GM12872 (cell line): ENCODE measurements at regions not wholly inside any gene's neighbourhood (a gene's known extent, or its start where the extent isn't known, plus 50 kb on each side); places are given as distances from the start of the nearest gene placed in this dataset.

Source experiments
- CTCF ChIP-seq: IDR thresholded peaks from 3 replicates; pipeline ENCODE4 v1.5.1; 2011; ENCODE audit warnings: low read depth, mild to moderate bottlenecking, low read length, moderate library complexity; ENCODE audit not compliant: insufficient read depth

- TF ChIP-seq CTCF: no peak
Observed at GRCh38 chr14:58778202-58778601, 140.4 kb downstream of the DACT1 start.

DNA sequence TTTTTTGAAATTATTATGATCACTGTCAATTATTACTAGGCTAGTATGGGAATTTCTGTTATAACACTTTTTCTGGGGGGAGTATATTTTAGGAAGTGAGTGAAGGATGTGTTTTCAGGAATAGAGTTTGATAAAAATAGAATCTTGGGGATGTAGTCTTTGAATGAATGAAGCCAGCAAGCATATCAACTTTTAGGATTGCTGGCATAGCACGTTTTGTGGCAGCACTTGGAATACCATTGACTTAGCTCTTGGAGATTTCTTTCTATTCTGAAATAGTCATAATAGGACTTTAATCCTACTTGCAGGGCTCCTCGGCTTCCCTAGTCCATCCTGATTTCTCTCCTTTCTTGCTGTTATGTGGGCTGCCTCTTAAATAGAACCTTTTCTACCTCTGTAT lies 141.6 kb downstream of the DACT1 start:
- TF ChIP-seq CTCF: no peak

- TF ChIP-seq CTCF: no peak
Observed at GRCh38 chr14:58780185-58780584, 142.4 kb downstream of the DACT1 start.

DNA sequence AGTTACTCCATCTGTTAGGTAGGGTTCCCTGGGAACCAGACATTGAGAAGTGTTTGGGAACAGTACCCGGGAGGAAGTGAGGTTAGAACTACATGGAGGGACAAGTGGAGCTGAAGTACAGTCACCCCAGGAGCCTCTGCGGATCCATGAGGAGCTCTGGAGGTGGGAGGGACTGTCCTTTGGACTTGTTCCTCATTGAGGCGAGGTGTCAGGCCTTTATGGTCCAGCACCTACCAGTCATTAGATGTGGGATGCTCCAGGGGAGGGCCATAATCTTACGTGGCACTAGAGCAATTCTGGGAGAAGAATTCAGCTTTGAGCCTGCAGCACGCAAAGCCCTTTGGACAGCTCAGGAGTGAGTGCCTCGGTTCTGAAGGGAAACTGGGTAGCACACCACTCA lies 142.8 kb downstream of the DACT1 start:
- TF ChIP-seq CTCF: no peak

GRCh38 chr14:58782011-58782410 lies 144.2 kb downstream of the DACT1 start:
- TF ChIP-seq CTCF: no peak

- no peak for TF ChIP-seq CTCF
Observed at GRCh38 chr14:58783792-58784511, 146.2 kb downstream of the DACT1 start.

- TF ChIP-seq CTCF: no peak
Observed at GRCh38 chr14:58784931-58785330, 147.2 kb downstream of the DACT1 start.
